Neural progenitor cell (in vitro differentiated cells): ENCODE measurements at regions not wholly inside any gene's neighbourhood (a gene's known extent, or its start where the extent isn't known, plus 50 kb on each side); places are given as distances from the start of the nearest gene placed in this dataset.
"Not testable (repeated sequence)": the region's sequence is repeated elsewhere in the genome, so short reads cannot be mapped to it uniquely, and the experiment has no call there.

Experiments
- DNase-seq: peaks from one replicate; pipeline ENCODE4 v3.0.0-alpha.2; 2016; ENCODE audit warnings: low spot score
- H2AFZ ChIP-seq: fragments of 200-600 bp; sonication (generic); replicated peaks from 2 replicates; pipeline ENCODE4 v1.6.1; 2016; ENCODE audit warnings: antibody characterized with exemption
- H3F3A ChIP-seq: fragments of 200-600 bp; sonication (generic); 2 replicates; pipeline ENCODE4 v1.6.1; 2016; ENCODE audit warnings: antibody characterized with exemption, low read depth
- H3K27ac ChIP-seq: fragments of 200-600 bp; sonication (generic); 2 replicates; pipeline ENCODE4 v1.5.1; 2016; ENCODE audit warnings: mild to moderate bottlenecking
- H3K27me3 ChIP-seq: fragments of 200-600 bp; sonication (generic); 2 replicates; pipeline ENCODE4 v1.6.1; 2016; ENCODE audit warnings: mild to moderate bottlenecking, moderate library complexity
- H3K36me3 ChIP-seq: fragments of 200-600 bp; sonication (generic); 2 replicates; pipeline ENCODE4 v1.5.1; 2016
- H3K4me1 ChIP-seq: fragments of 200-600 bp; sonication (generic); 2 replicates; pipeline ENCODE4 v1.6.1; 2016; ENCODE audit warnings: mixed run types
- H3K4me2 ChIP-seq: fragments of 200-600 bp; sonication (generic); 2 replicates; pipeline ENCODE4 v1.6.1; 2016
- H3K4me3 ChIP-seq: fragments of 200-600 bp; sonication (generic); 2 replicates; pipeline ENCODE4 v1.5.1; 2016
- H3K79me2 ChIP-seq: fragments of 200-600 bp; sonication (generic); 2 replicates; pipeline ENCODE4 v1.6.1; 2016; ENCODE audit warnings: low read depth
- H3K9ac ChIP-seq: fragments of 200-600 bp; sonication (generic); 2 replicates; pipeline ENCODE4 v1.6.1; 2016
- H3K9me3 ChIP-seq: fragments of 200-600 bp; sonication (generic); 2 replicates; pipeline ENCODE4 v1.5.1; 2016; ENCODE audit warnings: low read depth
- H4K20me1 ChIP-seq: fragments of 200-600 bp; sonication (generic); 2 replicates; pipeline ENCODE4 v1.6.1; 2016; ENCODE audit warnings: low read depth
- H3K27ac Mint-ChIP-seq: 3 replicates; pipeline ENCODE4 v1.8.0; 2021; ENCODE audit warnings: mixed read lengths
- H3K27me3 Mint-ChIP-seq: 2 replicates; pipeline ENCODE4 v1.8.0; 2022; ENCODE audit warnings: low read depth, mild to moderate bottlenecking, inconsistent platforms, moderate library complexity, mixed read lengths; ENCODE audit not compliant: insufficient read depth
- H3K36me3 Mint-ChIP-seq: 3 replicates; pipeline ENCODE4 v1.8.0; 2021; ENCODE audit warnings: mixed read lengths
- H3K4me1 Mint-ChIP-seq: 3 replicates; pipeline ENCODE4 v1.8.0; 2021; ENCODE audit warnings: mixed read lengths
- H3K4me3 Mint-ChIP-seq: 3 replicates; pipeline ENCODE4 v1.8.0; 2021; ENCODE audit warnings: mild to moderate bottlenecking, moderate library complexity, mixed read lengths
- H3K9me3 Mint-ChIP-seq: 3 replicates; pipeline ENCODE4 v1.8.0; 2020; ENCODE audit warnings: mixed read lengths

DNA sequence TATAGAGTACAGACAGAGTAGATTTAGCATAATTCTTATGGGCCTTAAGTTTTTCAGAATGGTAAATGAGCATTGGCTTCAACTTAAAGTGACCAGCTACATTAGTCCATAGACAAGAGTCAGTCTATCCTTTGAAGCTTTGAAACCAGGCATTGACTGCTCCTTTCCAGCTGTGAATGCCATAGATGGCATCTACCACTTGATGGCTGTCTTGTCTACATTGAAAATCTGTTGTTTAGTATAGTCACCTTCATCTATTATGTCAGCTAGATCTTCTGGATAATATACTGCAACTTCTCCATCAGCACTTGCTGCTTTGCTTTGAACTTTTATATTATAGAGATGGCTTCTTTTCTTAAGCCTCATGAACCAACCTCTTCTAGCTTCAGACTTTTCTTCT lies 146.1 kb upstream of the FOLH1 start:
- H3K79me2 ChIP-seq, H3K27me3 Mint-ChIP-seq, H3K4me3 ChIP-seq, H3K27me3 ChIP-seq, H3K4me3 Mint-ChIP-seq, H3K4me1 Mint-ChIP-seq, H3F3A ChIP-seq, H3K4me1 ChIP-seq, H3K27ac ChIP-seq, H3K36me3 Mint-ChIP-seq, H3K9me3 ChIP-seq, H3K36me3 ChIP-seq, DNase-seq, H2AFZ ChIP-seq, H3K27ac Mint-ChIP-seq, H3K4me2 ChIP-seq, H3K9ac ChIP-seq, H4K20me1 ChIP-seq: not testable (repeated sequence)
- H3K9me3 Mint-ChIP-seq, result peaks cover 16% of the 10 kb centered on the region

- H3K9ac ChIP-seq, H3K4me1 ChIP-seq, H3K27me3 ChIP-seq, H3K36me3 ChIP-seq, H3K27me3 Mint-ChIP-seq, H3K27ac ChIP-seq, H3K4me3 ChIP-seq, H3K4me3 Mint-ChIP-seq, H2AFZ ChIP-seq, DNase-seq, H3K9me3 ChIP-seq, H4K20me1 ChIP-seq, H3K4me1 Mint-ChIP-seq, H3K79me2 ChIP-seq, H3K36me3 Mint-ChIP-seq, H3K27ac Mint-ChIP-seq, H3F3A ChIP-seq, H3K4me2 ChIP-seq: not testable (repeated sequence)
- peaks cover 10% of the 10 kb centered on the region for H3K9me3 Mint-ChIP-seq
Measured at GRCh38 chr11:49352868-49353267, 144.5 kb upstream of the FOLH1 start.

DNA sequence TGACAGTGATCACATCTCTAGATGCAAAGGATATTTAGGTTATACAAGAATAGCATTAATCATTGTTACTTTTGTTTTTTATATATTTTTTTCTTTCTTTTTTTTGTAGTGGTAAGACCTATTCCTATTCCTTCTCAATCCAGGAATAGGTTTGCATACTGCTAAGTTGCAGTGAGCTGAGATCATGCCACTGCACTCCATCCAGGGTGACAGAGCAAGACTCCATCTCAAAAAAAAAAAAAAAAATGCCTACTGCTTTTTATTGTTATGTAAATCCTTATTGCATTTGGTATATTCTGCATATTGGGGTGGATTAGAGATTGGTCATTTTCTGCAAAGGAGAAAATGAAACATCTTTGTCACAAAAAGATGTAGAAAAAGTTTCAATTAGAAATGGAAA lies 138.2 kb upstream of the FOLH1 start:
- peak overlapping the region; percentile 9 for H3K4me2 ChIP-seq
- not testable (repeated sequence) for H3K36me3 Mint-ChIP-seq, H3K27me3 Mint-ChIP-seq, H3K27ac Mint-ChIP-seq, H4K20me1 ChIP-seq, H3K4me3 Mint-ChIP-seq, H3K4me1 ChIP-seq, DNase-seq, H3K9me3 Mint-ChIP-seq, H3K4me3 ChIP-seq, H3K9me3 ChIP-seq, H3K79me2 ChIP-seq, H3K27ac ChIP-seq, H3F3A ChIP-seq, H2AFZ ChIP-seq, H3K4me1 Mint-ChIP-seq, H3K27me3 ChIP-seq, H3K9ac ChIP-seq, H3K36me3 ChIP-seq

- H3K36me3 ChIP-seq, H2AFZ ChIP-seq, DNase-seq, H3K4me2 ChIP-seq, H3K27ac Mint-ChIP-seq, H3K27ac ChIP-seq, H3K4me3 ChIP-seq, H3K4me1 ChIP-seq, H3K27me3 ChIP-seq, H3K4me3 Mint-ChIP-seq, H3K36me3 Mint-ChIP-seq, H4K20me1 ChIP-seq, H3K9ac ChIP-seq, H3K9me3 ChIP-seq, H3K79me2 ChIP-seq, H3F3A ChIP-seq, H3K4me1 Mint-ChIP-seq, H3K27me3 Mint-ChIP-seq: not testable (repeated sequence)
- H3K9me3 Mint-ChIP-seq, result peaks cover 23% of the 10 kb centered on the region
Measured at GRCh38 chr11:49328485-49329186, 120.2 kb upstream of the FOLH1 start.

- H4K20me1 ChIP-seq, H3K4me2 ChIP-seq, DNase-seq, H3K4me1 Mint-ChIP-seq, H3K27me3 Mint-ChIP-seq, H3K36me3 ChIP-seq, H3F3A ChIP-seq, H3K27ac ChIP-seq, H3K9me3 ChIP-seq, H3K79me2 ChIP-seq, H3K27ac Mint-ChIP-seq, H3K4me3 ChIP-seq, H3K9ac ChIP-seq, H3K4me1 ChIP-seq, H3K4me3 Mint-ChIP-seq, H3K27me3 ChIP-seq, H3K36me3 Mint-ChIP-seq, H2AFZ ChIP-seq: not testable (repeated sequence)
- H3K9me3 Mint-ChIP-seq, result peaks cover 19% of the 10 kb centered on the region
Measured at GRCh38 chr11:49327766-49328165, 119.4 kb upstream of the FOLH1 start.

DNA sequence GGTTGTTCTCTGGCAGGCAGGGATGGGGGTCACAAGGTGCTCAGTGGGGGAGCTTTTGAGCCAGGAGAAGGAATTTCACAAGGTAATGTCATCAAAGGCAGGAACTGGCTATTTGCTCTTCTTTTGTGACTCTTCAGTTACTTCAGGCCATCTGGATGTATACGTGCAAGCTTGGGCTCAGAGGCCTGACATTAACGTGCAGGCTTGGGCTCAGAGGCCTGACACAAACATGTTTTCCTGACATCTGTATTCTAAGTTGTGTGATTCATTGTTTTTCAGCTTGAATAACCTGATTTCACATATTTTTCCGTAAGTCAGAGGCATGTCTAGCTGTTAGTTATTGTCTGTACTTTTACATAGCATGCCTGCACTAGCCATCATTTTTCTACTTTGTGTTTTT lies 118.2 kb upstream of the FOLH1 start:
- H3K4me3 ChIP-seq, H3K27ac Mint-ChIP-seq, H3K27me3 Mint-ChIP-seq, H3F3A ChIP-seq, H3K9me3 ChIP-seq, H3K36me3 Mint-ChIP-seq, H2AFZ ChIP-seq, H3K4me3 Mint-ChIP-seq, DNase-seq, H3K4me2 ChIP-seq, H3K79me2 ChIP-seq, H3K27me3 ChIP-seq, H3K4me1 Mint-ChIP-seq, H3K9ac ChIP-seq, H3K4me1 ChIP-seq, H4K20me1 ChIP-seq, H3K36me3 ChIP-seq, H3K27ac ChIP-seq: not testable (repeated sequence)
- peaks cover 19% of the 10 kb centered on the region for H3K9me3 Mint-ChIP-seq
